DND-41 (cell line): ENCODE measurements at regions not wholly inside any gene's neighbourhood (a gene's known extent, or its start where the extent isn't known, plus 50 kb on each side); places are given as distances from the start of the nearest gene placed in this dataset.

Experiments
- ATAC-seq: fragments of 200-7000 bp; cut with Tn5 transposase; 3 replicates; pipeline ENCODE4 v1.9.1; 2021; ENCODE audit warnings: low read depth; ENCODE audit not compliant: insufficient read depth
- DNase-seq: peaks from one replicate; pipeline ENCODE4 v3.0.0-alpha.2; 2020
- H2AFZ ChIP-seq: 2 replicates; pipeline ENCODE4 v1.6.0; 2012; ENCODE audit warnings: low read depth, low read length
- H3K27ac ChIP-seq: 2 replicates; pipeline ENCODE4 v1.5.1; 2012; ENCODE audit warnings: low read length, inconsistent platforms
- H3K27me3 ChIP-seq: fragments of 200-600 bp; sonication (generic); 2 replicates; pipeline ENCODE4 v1.6.0; 2012; ENCODE audit warnings: low read length, mild to moderate bottlenecking, inconsistent platforms; ENCODE audit not compliant: insufficient read depth, poor library complexity
- H3K36me3 ChIP-seq: 2 replicates; pipeline ENCODE4 v1.5.1; 2012; ENCODE audit warnings: low read length, inconsistent platforms; ENCODE audit not compliant: insufficient read depth
- H3K4me1 ChIP-seq: 2 replicates; pipeline ENCODE4 v1.5.1; 2012; ENCODE audit warnings: mild to moderate bottlenecking, low read length; ENCODE audit not compliant: insufficient read depth
- H3K4me2 ChIP-seq: 2 replicates; pipeline ENCODE4 v1.6.0; 2012; ENCODE audit warnings: mild to moderate bottlenecking, moderate library complexity, low read length, inconsistent platforms; ENCODE audit not compliant: insufficient read depth
- H3K4me3 ChIP-seq, 2 experiments: fragments of 200-600 bp in 1 of 2; shearing (Covaris generic) in 1 of 2; 2 replicates each; pipeline ENCODE4 v1.5.1; 2012 to 2016; ENCODE audit warnings: inconsistent platforms in 2 of 2, low read length in 2 of 2, mild to moderate bottlenecking in 2 of 2, low read depth in 1 of 2, moderate library complexity in 1 of 2
- H3K79me2 ChIP-seq: 2 replicates; pipeline ENCODE4 v1.6.0; 2012; ENCODE audit warnings: low read length, inconsistent platforms; ENCODE audit not compliant: insufficient read depth
- H3K9ac ChIP-seq: 2 replicates; pipeline ENCODE4 v1.6.0; 2012; ENCODE audit warnings: low read depth, mild to moderate bottlenecking, inconsistent platforms, low read length, moderate library complexity
- H3K9me3 ChIP-seq: 2 replicates; pipeline ENCODE4 v1.5.1; 2012; ENCODE audit warnings: low read length, moderate library complexity, mild to moderate bottlenecking, inconsistent platforms; ENCODE audit not compliant: insufficient read depth, severe bottlenecking
- H4K20me1 ChIP-seq: 2 replicates; pipeline ENCODE4 v1.6.0; 2012; ENCODE audit warnings: low read length; ENCODE audit not compliant: insufficient read depth
- EZH2 ChIP-seq: IDR thresholded peaks from 3 replicates; pipeline ENCODE4 v1.6.1; 2012; ENCODE audit warnings: borderline replicate concordance, low read depth, mild to moderate bottlenecking, moderate library complexity, low read length, inconsistent platforms; ENCODE audit not compliant: severe bottlenecking
- TF ChIP-seq, protein P1 (sequence below): IDR thresholded peaks from 2 replicates; pipeline ENCODE4 v1.5.1; 2012; ENCODE audit warnings: borderline replicate concordance, low read length, moderate library complexity, mild to moderate bottlenecking; ENCODE audit not compliant: poor library complexity, severe bottlenecking; ENCODE audit errors: extremely low read depth

DNA sequence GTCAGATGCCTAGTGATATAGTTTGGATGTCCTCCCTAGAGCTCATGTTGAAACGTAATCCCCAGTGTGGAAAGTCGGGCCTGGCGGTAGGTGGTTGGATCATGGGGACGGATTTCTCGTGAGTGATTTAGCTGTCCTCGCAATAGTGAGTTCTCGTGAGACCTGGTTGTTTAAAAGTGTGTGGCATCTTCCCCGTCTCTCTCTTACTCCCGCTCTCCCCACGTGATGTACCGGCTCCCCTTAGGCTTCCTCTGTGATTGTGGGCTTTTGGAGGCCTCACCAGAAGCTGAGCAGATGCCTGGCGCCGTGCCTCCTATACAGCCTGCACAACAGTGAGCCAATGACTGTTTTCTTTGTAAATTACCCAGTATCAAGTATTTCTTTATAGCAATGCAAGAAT is 264.5 kb downstream of the TTLL7 start:
- H3K27ac ChIP-seq = no peak overlapping the region
- no peak overlapping the region for H2AFZ ChIP-seq
- H3K4me3 ChIP-seq = no peak overlapping the region
- TF ChIP-seq EZH2 = no peak
- TF ChIP-seq, protein P1, sequence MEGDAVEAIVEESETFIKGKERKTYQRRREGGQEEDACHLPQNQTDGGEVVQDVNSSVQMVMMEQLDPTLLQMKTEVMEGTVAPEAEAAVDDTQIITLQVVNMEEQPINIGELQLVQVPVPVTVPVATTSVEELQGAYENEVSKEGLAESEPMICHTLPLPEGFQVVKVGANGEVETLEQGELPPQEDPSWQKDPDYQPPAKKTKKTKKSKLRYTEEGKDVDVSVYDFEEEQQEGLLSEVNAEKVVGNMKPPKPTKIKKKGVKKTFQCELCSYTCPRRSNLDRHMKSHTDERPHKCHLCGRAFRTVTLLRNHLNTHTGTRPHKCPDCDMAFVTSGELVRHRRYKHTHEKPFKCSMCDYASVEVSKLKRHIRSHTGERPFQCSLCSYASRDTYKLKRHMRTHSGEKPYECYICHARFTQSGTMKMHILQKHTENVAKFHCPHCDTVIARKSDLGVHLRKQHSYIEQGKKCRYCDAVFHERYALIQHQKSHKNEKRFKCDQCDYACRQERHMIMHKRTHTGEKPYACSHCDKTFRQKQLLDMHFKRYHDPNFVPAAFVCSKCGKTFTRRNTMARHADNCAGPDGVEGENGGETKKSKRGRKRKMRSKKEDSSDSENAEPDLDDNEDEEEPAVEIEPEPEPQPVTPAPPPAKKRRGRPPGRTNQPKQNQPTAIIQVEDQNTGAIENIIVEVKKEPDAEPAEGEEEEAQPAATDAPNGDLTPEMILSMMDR = no peak
- no peaks in the 10 kb centered on the region for H3K27me3 ChIP-seq
- no peaks in the 10 kb centered on the region for H3K36me3 ChIP-seq
- no peak overlapping the region for H3K9ac ChIP-seq
- H3K4me2 ChIP-seq = no peak overlapping the region
- H3K4me1 ChIP-seq = no peaks in the 10 kb centered on the region
- DNase-seq = no peak
- no peak for ATAC-seq
- H3K9me3 ChIP-seq = no peaks in the 10 kb centered on the region
- no peaks in the 10 kb centered on the region for H3K79me2 ChIP-seq
- H4K20me1 ChIP-seq = no peaks in the 10 kb centered on the region

DNA sequence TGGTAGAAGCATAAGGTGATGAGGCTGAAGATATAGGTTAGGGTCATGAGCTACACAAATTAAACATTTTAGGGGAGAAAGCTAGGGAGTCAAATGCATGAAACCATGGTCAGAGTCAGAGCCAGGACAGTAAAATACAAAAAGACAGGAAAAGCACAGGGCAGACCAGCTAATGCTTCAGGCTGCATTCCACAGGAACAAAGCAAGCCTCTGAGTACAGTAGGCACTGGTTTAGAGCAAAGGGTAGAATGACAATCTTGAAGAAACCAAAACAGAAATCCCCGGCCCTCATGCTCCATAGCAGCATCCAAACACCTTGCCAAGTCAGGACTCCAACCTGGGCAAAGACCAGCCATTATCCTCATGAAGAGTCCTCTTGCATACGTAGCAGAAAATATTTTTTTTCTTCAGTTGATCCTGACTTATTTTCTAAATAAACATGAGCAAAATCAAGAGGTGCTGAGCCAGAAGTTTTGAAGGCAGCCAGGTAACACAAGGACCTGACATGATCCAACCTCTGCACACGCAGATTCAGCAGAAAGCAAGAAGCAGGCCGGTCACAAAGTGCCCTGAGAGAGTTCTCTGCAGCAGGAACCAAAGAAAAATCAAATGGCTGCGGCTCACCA is 273.1 kb downstream of the TTLL7 start:
- H3K36me3 ChIP-seq = no peaks in the 10 kb centered on the region
- H3K9me3 ChIP-seq = no peaks in the 10 kb centered on the region
- H3K4me1 ChIP-seq = no peaks in the 10 kb centered on the region
- H3K4me3 ChIP-seq = no peak overlapping the region
- no peak overlapping the region for H3K9ac ChIP-seq
- H4K20me1 ChIP-seq = no peaks in the 10 kb centered on the region
- DNase-seq = no peak
- peak overlapping the region; percentile 29; the same call in 1 of the 2 replicates for H2AFZ ChIP-seq
- no peak for TF ChIP-seq EZH2
- TF ChIP-seq, protein P1 = no peak
- H3K79me2 ChIP-seq = no peaks in the 10 kb centered on the region
- no peaks in the 10 kb centered on the region for H3K27me3 ChIP-seq
- H3K4me2 ChIP-seq = no peak overlapping the region
- ATAC-seq = no peak
- H3K27ac ChIP-seq = no peak overlapping the region

DNA sequence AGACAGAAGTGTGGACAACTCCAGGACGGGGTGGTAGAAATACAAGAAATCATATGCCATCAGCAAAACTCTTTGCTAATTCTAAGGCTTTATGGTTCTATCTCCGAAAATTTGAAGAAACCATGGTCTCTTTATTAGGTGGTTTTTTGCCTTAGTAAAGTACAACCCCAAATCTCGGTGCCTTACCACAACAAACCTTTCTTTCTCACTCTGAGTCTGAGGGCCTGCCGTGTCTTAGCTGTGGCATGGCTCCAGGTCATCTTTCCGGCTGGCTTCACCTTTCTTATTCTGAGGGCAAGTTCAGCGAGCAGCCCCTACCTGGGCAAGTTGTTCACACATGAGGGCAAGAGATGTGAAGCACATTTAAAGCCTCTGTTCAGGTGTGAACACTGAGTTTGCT is 280.6 kb downstream of the TTLL7 start:
- Histone ChIP-seq H3K4me3 (no peak overlapping the region), H4K20me1 (no peaks in the 10 kb centered on the region), H3K9ac (no peak overlapping the region), H3K9me3 (no peaks in the 10 kb centered on the region), H3K4me2 (no peak overlapping the region), H3K4me1 (no peaks in the 10 kb centered on the region), H3K36me3 (no peaks in the 10 kb centered on the region), H3K79me2 (no peaks in the 10 kb centered on the region), H3K27me3 (no peaks in the 10 kb centered on the region), H3K27ac (no peak overlapping the region), H2AFZ (0 out of 2 replicates have a peak overlapping the region, but pooled peaks have one; percentile 17)
- TF ChIP-seq, protein P1 = no peak
- TF ChIP-seq EZH2 = no peak
- ATAC-seq (0 out of 3 replicates have a peak, but pooled peaks have one; percentile 34), DNase-seq (no peak)

DNA sequence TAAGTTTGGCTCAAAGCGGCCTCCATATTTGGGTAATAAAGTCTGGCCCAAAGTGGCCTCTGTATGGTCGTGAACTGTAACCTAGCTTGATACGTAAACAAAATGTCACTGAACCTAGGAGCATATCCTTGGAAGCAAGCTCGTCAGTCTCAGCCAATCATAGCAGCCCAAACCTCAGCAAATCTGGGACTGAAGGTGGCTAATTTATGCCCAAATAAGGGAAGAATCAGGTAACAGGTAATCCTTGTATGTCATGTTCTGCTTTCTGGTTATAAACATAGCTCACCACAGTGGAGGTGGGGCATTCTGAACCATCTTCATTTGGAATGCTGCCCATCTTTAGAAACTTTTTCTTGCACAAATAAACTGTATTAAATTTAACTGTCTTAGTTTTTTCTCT is 281.1 kb downstream of the TTLL7 start:
- no peaks in the 10 kb centered on the region for H3K36me3 ChIP-seq
- H3K4me3 ChIP-seq = no peak overlapping the region
- H3K27ac ChIP-seq = no peak overlapping the region
- H3K27me3 ChIP-seq = no peaks in the 10 kb centered on the region
- H4K20me1 ChIP-seq = no peaks in the 10 kb centered on the region
- no peaks in the 10 kb centered on the region for H3K4me1 ChIP-seq
- DNase-seq = no peak
- no peak overlapping the region for H3K9ac ChIP-seq
- no peak overlapping the region for H2AFZ ChIP-seq
- TF ChIP-seq, protein P1 = no peak
- no peak for TF ChIP-seq EZH2
- no peaks in the 10 kb centered on the region for H3K9me3 ChIP-seq
- no peak for ATAC-seq
- no peak overlapping the region for H3K4me2 ChIP-seq
- H3K79me2 ChIP-seq = no peaks in the 10 kb centered on the region
